ENCODE measurements at regions not wholly inside any gene's neighbourhood (a gene's known extent, or its start where the extent isn't known, plus 50 kb on each side); places are given as distances from the start of the nearest gene placed in this dataset.

DNA sequence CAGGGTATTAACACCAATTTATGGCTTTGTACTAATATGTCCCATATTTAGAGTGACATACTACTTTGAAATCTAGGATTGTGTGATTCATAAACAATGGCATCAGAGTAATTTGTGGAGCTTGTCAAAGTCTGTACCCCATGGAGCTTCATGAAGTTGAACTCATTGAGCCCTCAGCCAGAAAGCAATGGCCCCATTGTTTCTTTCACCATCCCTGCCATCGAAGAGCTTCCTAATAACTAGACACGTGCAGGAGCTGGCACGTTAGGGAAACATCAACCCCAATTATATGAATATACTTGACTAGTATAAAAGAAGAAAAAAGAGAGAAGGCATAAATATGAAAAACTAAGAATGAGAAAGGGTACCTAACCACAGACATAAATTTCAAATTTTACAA, 206.6 kb downstream of the CXCL12 start:
- DNase-seq (ENCODE audit: low read depth, low spot score), result no peak

DNA sequence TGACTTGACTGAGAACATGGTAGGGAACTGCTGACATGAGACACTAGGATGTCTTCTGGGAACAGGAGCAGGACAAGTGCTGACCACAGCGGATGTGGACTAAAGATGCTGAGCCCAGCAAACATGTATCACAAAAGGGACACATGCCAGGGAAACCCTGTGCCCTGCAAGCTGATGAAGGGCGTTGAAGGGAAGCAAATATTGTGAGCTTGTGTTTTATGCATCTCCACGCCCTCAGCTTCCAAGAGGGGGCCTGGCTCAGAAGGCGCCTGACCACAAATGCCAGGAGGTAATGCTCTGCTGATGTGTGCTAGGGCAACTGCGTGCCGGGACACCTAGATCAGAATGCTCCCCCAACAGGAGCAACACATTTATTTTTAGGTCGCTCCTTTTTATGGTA, 207.3 kb downstream of the CXCL12 start:
- DNase-seq (ENCODE audit: low read depth, low spot score), result no peak

DNA sequence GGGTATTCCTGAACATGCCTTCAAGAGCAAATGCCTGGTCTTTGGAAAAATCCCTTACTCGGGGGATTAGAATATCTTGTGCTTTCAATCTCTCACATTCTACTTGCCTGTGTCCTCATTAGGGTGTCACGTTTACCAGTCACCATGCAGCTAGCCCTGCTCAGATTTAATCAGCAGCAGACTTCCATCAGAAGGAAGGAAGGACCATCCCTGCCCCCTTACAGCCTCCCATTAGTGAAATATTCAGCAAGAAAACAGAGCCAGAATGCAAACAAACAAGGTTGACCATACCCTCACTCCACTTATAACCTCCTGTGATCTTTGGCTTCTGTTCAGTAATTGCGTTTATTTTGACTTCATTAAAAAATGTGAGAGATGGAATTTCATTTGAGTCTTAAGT, 208.6 kb downstream of the CXCL12 start:
- no peak for DNase-seq (ENCODE audit: low read depth, low spot score)

DNA sequence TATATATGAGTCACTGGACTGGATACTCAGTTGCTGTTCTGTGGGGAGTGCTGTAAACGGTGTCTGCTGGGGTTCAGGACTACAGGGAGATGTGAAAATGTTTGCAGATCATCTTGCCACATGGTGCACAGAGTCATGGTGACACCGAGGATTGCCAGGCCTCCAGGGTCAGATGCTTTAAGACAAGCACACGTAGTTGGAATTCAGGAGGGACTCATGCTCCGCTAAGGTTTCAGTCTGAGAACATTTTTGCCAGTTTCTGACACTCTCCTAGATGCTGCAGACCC, 211.3 kb downstream of the CXCL12 start:
- DNase-seq (ENCODE audit: low read depth, low spot score), result no peak

DNA sequence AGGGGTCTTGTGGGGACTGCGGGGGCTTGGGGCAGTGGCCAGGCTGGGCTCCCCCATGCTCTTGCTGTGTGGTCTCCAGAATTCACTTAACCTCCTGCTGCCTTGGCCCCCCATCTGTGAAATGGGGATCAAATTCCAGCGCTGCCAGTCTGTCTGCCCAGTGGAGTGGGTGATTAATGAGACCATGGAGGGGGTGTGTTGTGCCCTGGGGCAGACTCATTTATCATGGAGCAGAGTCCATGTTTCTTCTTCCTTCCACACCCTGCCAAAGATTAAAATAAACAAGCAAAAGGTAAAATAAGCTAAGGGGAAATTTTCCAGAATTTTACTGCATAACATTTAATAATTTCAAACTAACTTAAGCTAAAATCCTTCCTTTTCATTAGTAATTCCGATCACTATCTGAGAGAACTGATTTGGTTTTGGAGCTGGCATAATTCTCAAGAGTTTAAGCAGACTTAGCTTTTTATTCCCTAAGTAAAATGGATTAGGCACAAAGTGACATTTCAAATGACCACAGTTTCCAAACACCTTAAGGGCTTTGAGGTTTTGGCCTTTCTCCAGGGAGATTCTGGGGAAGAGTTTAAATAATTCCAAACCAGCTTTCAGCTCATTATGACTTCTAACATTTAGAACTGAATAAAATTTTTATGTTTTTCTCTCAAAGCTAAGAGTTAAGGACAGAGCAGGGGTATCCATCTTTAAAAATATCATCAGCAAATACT, 211.9 kb downstream of the CXCL12 start:
- no peak for DNase-seq (ENCODE audit: low read depth, low spot score)

DNA sequence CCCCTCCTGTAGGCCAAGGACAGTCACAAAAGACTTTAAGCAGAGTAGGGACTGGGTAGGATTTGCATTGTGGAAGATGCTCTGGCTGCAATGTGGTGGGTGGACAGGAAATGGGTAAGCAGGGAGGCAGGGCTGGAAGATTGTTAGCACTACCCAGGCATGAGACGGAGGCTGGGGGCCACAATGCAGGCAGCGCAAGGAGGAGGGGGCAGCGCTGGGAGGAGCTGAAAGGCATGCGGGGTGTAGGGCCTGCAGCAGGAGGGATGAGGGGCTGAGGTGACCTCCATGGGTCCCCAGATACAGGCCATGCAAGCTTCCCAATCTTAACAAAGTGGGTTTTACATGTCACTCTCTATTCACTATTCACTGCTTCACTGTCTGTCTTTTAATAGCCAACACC, 213.1 kb downstream of the CXCL12 start:
- DNase-seq (ENCODE audit: low read depth, low spot score), result no peak

DNA sequence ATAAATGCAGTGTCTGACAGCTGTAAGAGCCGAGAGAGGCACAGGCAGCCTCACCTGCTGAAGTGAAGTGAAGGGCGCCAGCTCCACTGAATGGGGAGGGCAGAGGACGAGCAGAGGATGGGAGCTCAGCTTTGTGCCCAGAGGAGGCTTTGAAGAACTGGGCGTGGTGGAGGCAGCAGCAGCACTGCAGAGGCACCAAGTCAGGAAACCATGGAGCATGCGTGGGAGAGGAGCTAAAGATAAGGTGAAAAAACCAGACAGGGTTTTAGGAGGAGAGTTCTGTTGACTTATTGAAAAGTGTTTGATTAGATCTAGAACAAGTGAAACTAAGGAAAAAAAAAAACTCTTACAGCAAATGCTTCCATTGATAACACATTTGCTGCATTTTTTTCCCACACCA, 216.4 kb downstream of the CXCL12 start:
- no peak for DNase-seq (ENCODE audit: low read depth, low spot score)

DNA sequence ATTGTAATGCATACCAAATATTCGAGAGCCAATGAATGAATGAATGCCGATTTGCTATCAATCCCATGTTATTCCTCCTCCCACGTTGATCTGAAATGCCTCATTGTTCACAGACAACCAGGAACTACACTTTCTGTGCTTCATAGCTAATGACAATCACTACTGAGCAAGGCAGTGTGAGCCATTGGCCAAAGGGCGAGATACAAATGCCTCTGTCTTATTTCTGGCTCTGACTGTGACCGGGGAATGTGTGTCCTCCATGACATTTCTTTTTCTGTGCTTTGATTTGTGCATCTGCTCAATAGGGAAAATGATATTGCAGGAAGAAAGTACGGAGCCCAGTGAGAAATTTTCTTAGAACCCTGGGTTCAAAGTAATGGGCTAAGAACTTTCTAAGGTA, 217.1 kb downstream of the CXCL12 start:
- DNase-seq (ENCODE audit: low read depth, low spot score), result no peak

DNA sequence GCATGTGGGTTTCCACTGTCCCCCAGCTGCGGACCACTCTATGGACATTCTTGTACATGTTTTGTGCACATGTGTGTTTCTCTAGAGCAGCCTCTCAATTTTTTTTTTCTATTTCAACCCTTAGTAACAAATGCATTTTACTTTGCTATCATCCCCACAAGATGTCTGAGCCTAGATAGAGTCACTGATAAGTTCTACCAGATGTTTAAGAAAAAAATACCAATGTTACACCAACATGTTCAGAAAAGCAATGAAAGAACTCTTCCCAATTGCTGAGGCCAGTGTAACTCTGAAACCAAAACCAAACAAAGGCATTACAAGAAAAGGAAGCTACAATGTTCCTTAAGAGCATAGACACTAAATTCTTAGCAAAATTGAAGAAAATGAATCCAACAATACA, 218.5 kb downstream of the CXCL12 start:
- no peak for DNase-seq (ENCODE audit: low read depth, low spot score)

DNA sequence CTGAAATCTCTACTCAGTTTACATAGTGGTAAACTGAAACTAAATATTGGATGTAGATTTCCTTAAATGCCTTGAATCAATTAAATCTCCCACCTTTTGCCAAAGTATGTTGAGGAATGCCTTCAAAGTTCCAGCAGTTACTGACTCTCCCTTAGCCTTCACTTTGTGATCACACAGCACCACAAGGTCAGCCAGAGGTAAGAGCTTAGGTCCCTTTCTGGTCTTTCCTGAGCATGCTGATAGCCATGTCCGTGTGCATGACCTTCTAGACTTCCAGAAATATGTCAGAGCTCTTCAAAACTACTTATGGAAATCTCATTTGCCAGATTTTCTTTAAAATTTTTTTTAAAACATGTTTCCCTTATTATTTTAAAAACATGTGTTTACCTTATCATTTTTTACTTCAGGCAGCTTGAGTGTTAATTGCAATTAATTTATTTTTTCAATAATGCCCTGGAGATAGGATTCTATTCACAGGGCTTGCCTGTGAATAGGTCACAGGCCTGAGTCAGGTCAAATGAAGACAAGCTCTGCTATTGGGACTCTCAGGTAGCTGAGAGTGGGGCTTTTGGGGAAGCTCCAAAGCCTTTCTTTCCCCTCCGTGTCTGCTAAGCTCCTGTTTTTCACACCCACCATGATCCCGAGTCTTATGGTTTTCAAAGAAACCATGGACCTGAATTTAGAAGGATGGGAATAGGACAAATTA, 220.5 kb downstream of the CXCL12 start:
- DNase-seq (ENCODE audit: low read depth, low spot score), result no peak

DNA sequence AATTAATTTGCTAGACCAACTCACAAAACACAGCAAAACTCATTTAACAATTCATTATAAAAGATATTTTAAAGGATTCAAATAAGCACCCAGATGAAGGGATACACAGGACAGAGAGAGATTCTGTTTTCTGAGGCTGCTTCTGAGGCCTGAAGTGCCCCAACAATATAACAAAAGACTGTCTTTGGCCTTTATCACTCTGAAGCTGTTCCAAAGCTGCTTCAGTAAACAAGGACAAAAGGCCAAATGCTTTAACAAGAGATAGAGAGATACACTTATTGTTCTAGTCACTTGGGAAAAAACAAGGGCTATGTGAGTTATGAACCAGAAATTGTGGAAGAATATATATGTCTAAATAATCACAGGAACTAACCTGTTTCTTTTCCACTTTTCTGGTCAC, 223.7 kb downstream of the CXCL12 start:
- DNase-seq (ENCODE audit: low read depth, low spot score), result no peak

DNA sequence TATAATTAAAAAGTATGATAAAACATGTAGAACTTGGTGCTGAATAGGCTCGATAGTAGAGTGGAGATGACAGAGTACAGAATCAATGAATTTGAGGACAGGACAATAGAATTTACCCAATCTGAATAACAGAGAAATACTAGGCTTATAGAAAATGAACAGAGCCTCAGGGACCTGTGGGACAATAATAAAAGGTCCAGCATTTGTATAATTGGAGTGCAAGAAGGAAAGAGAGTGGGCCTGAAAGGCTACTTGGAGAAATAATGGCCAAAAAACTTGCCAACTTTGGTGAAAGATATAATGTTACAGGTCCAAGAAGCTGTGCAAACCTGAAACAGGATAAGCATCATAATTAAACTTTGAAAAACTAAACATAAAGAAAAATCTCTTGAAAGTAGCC, 227.3 kb downstream of the CXCL12 start:
- no peak for DNase-seq (ENCODE audit: low read depth, low spot score)

DNA sequence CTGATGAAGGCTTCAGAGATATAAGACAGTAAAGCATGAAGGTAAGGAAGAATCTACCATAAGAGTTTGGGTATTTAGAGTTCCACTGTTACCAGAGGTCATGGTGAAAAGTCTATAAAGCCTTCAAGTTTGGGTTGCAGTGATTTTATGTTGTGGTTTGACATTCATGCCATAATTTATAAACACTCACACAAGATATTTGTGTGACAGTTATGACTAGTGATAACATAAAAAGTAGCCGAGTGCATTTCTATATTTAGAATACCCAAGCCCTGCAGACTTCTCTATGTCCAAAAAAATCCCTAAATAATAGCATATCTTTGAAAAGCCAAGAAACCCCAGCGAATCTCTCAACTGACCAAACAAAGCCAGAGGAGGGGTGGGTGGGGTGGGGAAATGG, 229.9 kb downstream of the CXCL12 start:
- DNase-seq (ENCODE audit: low read depth, low spot score), result no peak

DNA sequence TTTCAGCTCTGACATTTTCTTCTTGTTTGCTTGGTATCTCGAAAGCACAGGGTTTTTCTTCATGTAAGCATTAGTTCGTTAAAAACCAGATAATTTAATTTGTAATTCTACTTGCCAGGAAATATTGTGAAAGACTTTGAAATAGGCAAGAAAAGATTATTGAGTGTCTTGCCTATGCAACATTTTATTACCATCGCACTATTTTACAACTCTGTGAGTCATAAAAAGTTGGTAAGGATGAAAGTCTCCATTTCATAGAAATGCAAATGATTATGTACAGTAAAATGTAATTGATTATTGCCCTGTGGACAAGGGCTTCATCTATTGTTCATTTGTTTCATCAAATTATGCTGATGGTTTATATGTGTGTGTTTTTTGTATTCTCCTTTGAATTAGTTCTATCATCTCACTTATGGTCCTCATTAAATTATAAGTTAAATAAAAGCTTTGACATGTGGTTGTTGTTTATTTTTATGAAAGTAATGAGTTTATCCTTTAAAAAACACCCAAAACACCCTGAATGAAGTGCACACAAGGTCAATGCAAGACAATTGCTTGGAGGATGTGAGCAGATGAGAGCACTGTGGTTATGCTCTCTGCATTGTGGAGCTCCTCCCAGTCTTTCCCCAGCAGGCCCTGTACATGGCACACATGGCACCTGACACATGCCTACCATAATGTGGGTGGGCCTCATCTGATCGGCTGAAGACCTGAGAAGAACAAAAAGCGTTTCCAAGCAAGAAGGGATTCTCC, 230.8 kb downstream of the CXCL12 start:
- no peak for DNase-seq (ENCODE audit: low read depth, low spot score)

DNA sequence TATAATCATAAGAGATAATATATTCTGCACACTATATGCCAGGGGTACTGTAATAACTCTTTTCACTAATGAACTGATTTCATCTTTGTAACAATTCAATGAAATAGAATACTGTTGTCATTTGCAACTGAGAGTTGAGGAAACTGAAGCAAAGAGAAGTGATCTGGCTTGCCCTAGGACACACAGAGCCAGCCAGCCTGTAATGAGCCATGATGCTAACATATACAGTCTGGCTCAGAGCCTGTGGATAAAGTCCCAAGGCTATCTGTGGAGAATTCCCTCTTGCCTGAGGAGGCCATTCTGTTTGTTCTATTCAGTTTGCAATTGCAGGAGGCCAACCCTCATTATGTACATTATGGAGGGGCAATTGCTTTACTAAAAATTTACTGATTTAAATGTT, 241.3 kb downstream of the CXCL12 start:
- DNase-seq (ENCODE audit: low read depth, low spot score), result no peak

DNA sequence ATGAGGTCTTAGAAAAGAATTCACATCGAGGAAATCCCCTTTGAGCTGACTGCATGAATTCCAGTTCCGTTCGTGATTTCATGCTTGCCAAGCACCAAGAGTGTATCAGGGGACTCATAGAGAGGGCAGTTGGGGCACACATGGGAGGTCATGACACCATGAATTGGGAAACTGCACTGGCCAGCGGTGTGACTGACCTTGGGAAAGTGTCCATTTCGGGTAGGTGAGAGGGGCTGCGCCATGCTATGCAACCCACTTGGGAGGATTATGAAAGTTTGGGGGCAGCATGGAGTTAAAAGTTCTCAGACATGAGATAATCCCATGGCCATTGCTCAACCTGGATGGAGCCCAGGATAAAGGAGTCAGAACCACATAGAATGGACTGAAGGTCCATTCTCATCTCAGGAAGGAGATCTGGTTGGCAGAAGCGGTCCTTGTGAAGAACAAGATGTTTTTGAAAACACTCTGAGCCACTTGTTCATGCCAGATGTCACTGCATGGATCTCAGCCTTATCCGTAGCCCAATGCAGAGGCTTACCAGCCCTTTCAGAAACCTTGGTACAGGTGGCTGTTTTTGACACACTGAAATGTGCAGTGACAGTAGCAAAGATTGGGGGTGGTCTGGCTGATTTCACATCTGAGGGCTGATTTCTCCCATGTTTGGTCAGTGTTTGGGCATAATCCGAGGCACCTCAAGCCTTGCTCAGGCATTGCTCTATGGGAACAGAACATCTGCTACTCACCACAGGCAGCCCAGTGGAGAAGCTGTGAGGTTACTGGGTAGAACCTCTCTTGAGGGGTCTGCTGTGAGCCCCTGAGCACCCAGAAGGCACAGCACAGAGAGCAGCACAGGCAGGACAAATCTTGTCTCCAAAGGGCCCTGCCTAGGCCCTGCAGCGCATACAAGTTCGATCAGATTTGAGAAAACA, 252.3 kb downstream of the CXCL12 start:
- DNase-seq (ENCODE audit: low read depth, low spot score), result no peak

DNA sequence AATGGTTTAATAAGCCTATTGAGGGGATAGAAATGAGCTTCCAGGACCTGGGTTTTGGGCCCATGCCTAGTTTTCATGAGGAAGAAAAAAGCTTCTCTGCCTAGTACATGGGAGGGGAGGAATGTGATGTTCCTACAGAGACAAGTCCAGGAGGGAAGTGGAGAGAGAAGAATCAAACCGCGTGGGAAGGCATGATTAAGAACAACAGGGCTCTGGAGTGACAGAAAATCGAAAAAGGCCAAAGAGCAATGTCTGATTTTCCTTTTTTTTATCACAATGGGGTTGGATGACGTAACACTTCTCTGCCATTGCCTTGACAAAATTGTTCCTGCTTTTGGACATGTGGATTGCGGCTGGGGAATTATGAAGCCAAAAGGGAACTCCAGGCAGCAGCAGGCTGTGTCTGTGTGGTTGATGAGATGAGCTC, 258.6 kb downstream of the CXCL12 start:
- no peak for DNase-seq (ENCODE audit: low read depth, low spot score)

DNA sequence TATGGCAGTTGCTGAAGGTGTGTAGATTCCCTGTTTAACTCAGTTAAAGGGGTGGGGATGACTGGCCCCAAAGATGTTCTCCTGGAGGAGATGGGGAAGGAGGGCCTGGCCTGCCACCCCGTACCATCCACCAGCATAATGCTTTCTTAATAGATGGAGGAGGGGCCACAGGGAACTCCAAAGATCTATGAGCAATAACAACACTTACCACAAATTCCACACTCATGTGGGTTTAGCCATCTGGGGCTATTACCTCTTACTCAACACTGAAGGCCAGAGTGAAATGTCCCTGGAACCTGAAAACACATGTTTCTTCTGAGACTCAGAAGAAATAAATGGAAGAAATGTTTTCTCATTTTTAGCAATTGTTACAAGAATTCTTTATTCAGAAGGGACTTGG, 259.0 kb downstream of the CXCL12 start:
- DNase-seq (ENCODE audit: low read depth, low spot score), result no peak

DNA sequence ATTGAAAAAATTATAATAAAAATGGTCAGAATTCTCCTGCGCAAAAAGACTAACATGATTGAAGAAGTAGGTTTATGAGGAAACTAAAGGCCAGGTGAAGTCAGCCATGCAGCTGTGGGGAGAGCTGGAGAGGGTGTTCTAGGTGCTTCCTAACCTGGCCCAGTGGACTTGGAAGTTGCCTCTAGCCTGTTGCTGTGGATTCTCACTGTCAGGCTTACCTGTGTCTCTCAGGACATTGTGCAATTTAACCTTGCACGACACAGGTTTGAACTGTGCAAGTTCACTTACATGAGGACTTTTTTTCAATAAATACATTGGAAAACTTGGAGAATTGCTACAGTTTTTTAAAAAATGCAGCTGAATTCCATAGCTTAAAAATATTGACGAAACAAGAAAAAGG, 266.4 kb downstream of the CXCL12 start:
- no peak for DNase-seq (ENCODE audit: low read depth, low spot score)

DNA sequence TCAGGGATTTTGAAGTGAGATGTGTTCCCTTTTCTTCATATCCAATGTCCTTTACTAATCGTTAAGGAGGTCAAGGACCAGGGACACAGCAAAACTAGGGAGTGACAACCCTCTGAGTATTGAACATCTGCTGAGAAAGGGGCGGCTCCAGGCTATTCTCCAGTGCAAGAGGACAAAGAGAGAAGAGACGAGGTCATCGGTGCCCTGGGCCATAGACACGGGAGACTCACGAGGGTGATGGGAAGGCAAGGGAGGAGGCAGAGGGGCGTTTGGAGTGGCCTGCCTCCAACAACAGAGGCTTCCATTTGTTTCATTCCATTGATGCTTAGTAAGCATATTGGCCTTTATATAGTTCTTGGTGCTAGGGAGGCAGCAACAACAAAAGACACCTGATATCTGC, 268.4 kb downstream of the CXCL12 start:
- no peak for DNase-seq (ENCODE audit: low read depth, low spot score)

DNA sequence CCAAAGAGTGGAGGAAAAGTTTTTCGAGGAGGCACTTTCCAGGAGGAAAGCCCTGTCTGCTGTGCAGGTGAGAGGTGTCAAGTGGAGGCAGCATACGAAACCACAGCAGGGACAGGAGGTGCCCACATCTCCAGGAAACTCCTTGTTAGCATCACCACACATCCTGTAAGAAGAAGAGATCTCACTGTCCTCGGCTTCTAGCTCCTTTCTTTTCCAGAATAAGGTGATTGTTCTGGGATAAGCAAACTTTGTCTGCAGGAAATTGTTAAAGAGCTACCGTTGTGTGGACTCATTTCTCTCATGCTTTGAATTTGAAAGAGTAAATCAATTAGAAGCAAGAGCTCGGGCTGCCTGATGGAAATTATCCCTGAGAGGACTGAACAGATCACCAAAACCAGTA, 269.4 kb downstream of the CXCL12 start:
- DNase-seq (ENCODE audit: low read depth, low spot score), result peak; percentile 25

DNA sequence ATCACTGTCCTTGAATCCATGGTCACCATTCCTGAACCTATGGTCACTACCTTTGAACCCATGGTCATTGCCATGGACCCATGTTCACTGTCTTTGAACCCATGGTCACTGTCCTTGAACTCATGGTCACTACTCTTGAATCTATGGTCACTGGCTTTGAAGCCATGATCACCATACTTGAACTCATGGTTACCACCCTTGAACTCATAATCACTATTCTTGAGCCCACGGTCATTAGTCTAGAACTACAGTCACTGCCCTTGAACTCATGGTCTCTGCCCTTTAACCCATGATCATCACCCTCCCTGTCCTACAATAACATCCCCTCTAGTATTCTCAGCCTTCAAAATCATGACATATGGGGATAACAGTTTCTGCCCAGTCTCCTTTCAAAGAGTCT, 270.5 kb downstream of the CXCL12 start:
- DNase-seq (ENCODE audit: low read depth, low spot score), result no peak

Data from iPS DF 19.7 (cell line).